ENCODE measurements at regions not wholly inside any gene's neighbourhood (a gene's known extent, or its start where the extent isn't known, plus 50 kb on each side); places are given as distances from the start of the nearest gene placed in this dataset.

DNA sequence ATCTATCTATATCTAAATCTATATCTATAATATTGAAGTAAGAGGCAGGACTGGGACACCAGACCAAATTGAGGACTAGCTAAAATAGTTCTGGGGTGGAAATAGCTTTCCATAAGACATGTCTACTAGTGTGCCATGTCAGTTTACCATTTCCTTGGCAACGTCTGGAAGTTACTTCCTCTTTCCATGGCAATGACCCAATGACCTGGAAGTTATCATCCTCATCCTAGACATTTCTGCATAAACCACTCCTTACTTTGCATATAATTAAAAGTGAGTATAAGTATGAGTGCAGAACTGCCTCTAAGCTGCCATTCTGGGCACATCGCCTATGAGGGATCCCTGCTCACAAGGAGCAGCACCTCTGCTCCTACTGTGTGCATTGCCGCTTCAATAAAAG lies 734.0 kb upstream of the GCFC2 start:
- DNase-seq = no peak
- Histone ChIP-seq H3K4me1 (no peaks in the 10 kb centered on the region), H3K36me3 (no peaks in the 10 kb centered on the region), H3K27me3 (no peaks in the 10 kb centered on the region), H3K27ac (no peak overlapping the region), H3K4me3 (replicated peaks in 1 of 3) (no peak overlapping the region), H3K9me3 (no peaks in the 10 kb centered on the region)
- intact Hi-C loops (cut with DNase I) = no loop called here
- WGBS, 2 donors = 82 to 89% methylated on average over 3 of the region's 3 CpGs
- TF ChIP-seq POLR2A (IDR thresholded peaks at IDR 0.05) (no peak), CTCF (IDR thresholded peaks at IDR 0.05) (no peak)

DNA sequence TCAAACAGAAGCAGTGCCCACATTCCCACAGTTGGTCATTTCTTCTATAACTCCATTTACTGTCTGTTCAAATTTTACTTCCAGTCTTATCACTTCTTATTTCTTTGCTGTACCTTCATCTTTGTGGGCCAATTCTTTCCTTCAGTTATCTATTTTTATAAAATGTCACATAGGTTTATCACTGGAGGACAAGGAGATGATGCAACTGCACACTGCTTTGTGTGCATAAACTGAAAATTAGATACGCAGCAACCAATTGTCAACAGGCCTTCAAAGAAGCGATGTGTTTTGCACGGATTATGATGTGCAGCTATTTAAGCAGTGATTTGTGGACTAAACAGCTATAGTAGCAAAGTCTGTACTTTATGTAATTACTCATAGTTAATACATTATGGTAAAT lies 726.8 kb upstream of the GCFC2 start:
- Histone ChIP-seq H3K27me3 (no peaks in the 10 kb centered on the region), H3K27ac (no peak overlapping the region), H3K9me3 (no peaks in the 10 kb centered on the region), H3K4me1 (no peaks in the 10 kb centered on the region), H3K36me3 (no peaks in the 10 kb centered on the region), H3K4me3 (replicated peaks in 1 of 3) (no peak overlapping the region)
- DNase-seq = no peak
- intact Hi-C loops (cut with DNase I) = no loop called here
- TF ChIP-seq CTCF (IDR thresholded peaks at IDR 0.05) = no peak
- 95 to 96% methylated on average over 3 of the region's 3 CpGs for WGBS, 2 donors

- TF ChIP-seq CTCF (IDR thresholded peaks at IDR 0.05) (no peak), POLR2A (IDR thresholded peaks at IDR 0.05) (no peak)
- no peaks in the 10 kb centered on the region for H3K27me3 ChIP-seq
- intact Hi-C loops (cut with DNase I) = no loop called here
Observed at GRCh38 chr2:76429374-76429773, 718.7 kb upstream of the GCFC2 start.

GRCh38 chr2:76427452-76427851 lies 716.7 kb upstream of the GCFC2 start:
- Histone ChIP-seq H3K4me3 (replicated peaks in 1 of 3) (no peak overlapping the region), H3K9me3 (no peaks in the 10 kb centered on the region), H3K36me3 (no peaks in the 10 kb centered on the region), H3K4me1 (no peaks in the 10 kb centered on the region), H3K27ac (no peak overlapping the region), H3K27me3 (no peaks in the 10 kb centered on the region)
- TF ChIP-seq POLR2A (IDR thresholded peaks at IDR 0.05) = no peak
- TF ChIP-seq CTCF (IDR thresholded peaks at IDR 0.05) = no peak
- no peak for DNase-seq
- intact Hi-C loops (cut with DNase I) = no loop called here

More at GRCh38 chr2:76429374-76429773, 718.7 kb upstream of the GCFC2 start:
- 63 to 73% methylated on average over 2 of the region's 2 CpGs for WGBS, 2 donors
- Histone ChIP-seq H3K9me3 (no peaks in the 10 kb centered on the region), H3K27ac (no peak overlapping the region), H3K4me3 (replicated peaks in 1 of 3) (no peak overlapping the region), H3K36me3 (no peaks in the 10 kb centered on the region), H3K4me1 (no peaks in the 10 kb centered on the region)
- DNase-seq = no peak

DNA sequence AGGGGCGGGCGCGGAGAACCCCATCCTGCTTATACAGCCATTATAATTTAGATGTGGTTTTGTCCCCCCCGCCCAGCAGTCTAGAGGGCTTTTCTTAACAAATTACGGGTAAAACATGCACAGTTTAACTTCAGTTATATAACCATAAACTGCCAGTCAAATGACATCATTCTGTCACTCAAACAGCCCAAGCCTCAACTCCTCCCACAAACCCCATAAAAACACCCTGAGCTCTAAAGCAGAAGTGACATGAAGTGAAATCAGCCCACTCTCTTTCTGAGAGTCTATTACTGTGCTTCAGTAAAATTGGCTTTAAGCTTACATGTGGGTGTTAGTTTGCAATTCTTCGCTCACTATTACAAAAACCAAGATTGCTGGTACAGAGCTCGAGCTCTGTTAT lies 705.1 kb upstream of the GCFC2 start:
- no peaks in the 10 kb centered on the region for H3K27me3 ChIP-seq
- H3K9me3 ChIP-seq = no peaks in the 10 kb centered on the region
- no peak overlapping the region for H3K27ac ChIP-seq
- intact Hi-C loops (cut with DNase I) = no loop called here
- H3K4me3 ChIP-seq (replicated peaks in 1 of 3) = no peak overlapping the region
- no peaks in the 10 kb centered on the region for H3K4me1 ChIP-seq
- TF ChIP-seq CTCF (IDR thresholded peaks at IDR 0.05) (no peak), POLR2A (IDR thresholded peaks at IDR 0.05) (no peak)
- H3K36me3 ChIP-seq = no peaks in the 10 kb centered on the region
- no peak for DNase-seq
- WGBS, 2 donors = 90 to 95% methylated on average over 7 of the region's 7 CpGs
